ACC112 (cell line): ENCODE measurements at regions not wholly inside any gene's neighbourhood (a gene's known extent, or its start where the extent isn't known, plus 50 kb on each side); places are given as distances from the start of the nearest gene placed in this dataset.
"Not testable (repeated sequence)": the region's sequence is repeated elsewhere in the genome, so short reads cannot be mapped to it uniquely, and the experiment has no call there.

Experiments
- H2AFZ ChIP-seq: fragments of 200-600 bp; sonication (generic); one replicate; pipeline ENCODE4 v1.6.0; 2017; ENCODE audit warnings: antibody characterized with exemption, low read length; ENCODE audit not compliant: unreplicated experiment
- H3K27ac ChIP-seq: fragments of 200-600 bp; sonication (generic); 2 replicates; pipeline ENCODE4 v1.5.1; 2014; ENCODE audit warnings: low read depth, mild to moderate bottlenecking, antibody characterized with exemption, low read length, moderate library complexity
- H3K27me3 ChIP-seq: fragments of 200-600 bp; sonication (generic); 2 replicates; pipeline ENCODE4 v1.6.1; 2014; ENCODE audit warnings: mild to moderate bottlenecking, antibody characterized with exemption, low read length, moderate library complexity, mixed read lengths; ENCODE audit not compliant: insufficient read depth
- H3K36me3 ChIP-seq: fragments of 200-600 bp; sonication (generic); 2 replicates; pipeline ENCODE4 v1.6.1; 2016; ENCODE audit warnings: mild to moderate bottlenecking, antibody characterized with exemption, low read length, moderate library complexity, mixed read lengths; ENCODE audit not compliant: insufficient read depth
- H3K4me1 ChIP-seq: fragments of 200-600 bp; sonication (generic); one replicate; pipeline ENCODE4 v1.6.1; 2016; ENCODE audit warnings: low read length, mixed read lengths; ENCODE audit not compliant: insufficient read depth, unreplicated experiment, control insufficient read depth
- H3K4me3 ChIP-seq: fragments of 200-600 bp; sonication (generic); 2 replicates; pipeline ENCODE4 v1.5.1; 2014; ENCODE audit warnings: mild to moderate bottlenecking, low read depth, low read length
- H3K79me2 ChIP-seq: fragments of 200-600 bp; sonication (generic); one replicate; pipeline ENCODE4 v1.6.0; 2016; ENCODE audit warnings: low read length; ENCODE audit not compliant: control insufficient read depth, unreplicated experiment, insufficient read depth

GRCh38 chr6:4637691-4638433 is 138.3 kb upstream of the CDYL start:
- Histone ChIP-seq H3K27ac (no peak overlapping the region), H3K79me2 (no peaks in the 10 kb centered on the region), H2AFZ (no peak overlapping the region), H3K4me3 (no peak overlapping the region), H3K4me1 (peaks cover 4% of the 10 kb centered on the region), H3K27me3 (no peaks in the 10 kb centered on the region), H3K36me3 (no peaks in the 10 kb centered on the region)

DNA sequence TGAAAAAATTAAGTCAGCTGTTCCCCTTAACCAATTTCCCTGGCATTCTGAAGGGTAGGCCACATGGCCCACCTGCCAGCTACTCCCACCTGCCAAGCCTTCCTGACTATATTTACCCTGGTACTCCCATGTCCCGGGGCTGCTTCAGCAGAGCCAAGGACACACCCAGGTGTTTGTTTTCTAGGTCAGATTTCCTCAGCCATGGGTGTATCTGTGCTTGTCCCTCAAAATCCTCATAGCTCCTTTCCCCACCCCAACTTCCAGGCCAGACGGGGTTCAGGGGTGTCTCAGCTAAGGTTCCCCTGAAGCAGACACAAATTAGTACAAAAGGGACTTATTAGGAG is 139.4 kb upstream of the CDYL start:
- no peak overlapping the region for H3K27ac ChIP-seq
- peaks cover 4% of the 10 kb centered on the region for H3K4me1 ChIP-seq
- H3K36me3 ChIP-seq: no peaks in the 10 kb centered on the region
- H3K79me2 ChIP-seq: no peaks in the 10 kb centered on the region
- H2AFZ ChIP-seq: no peak overlapping the region
- no peak overlapping the region for H3K4me3 ChIP-seq
- H3K27me3 ChIP-seq: no peaks in the 10 kb centered on the region

- H3K27me3 ChIP-seq: no peaks in the 10 kb centered on the region
- H3K36me3 ChIP-seq: no peaks in the 10 kb centered on the region
- no peak overlapping the region for H2AFZ ChIP-seq
- no peak overlapping the region for H3K27ac ChIP-seq
- H3K79me2 ChIP-seq: no peaks in the 10 kb centered on the region
- no peak overlapping the region for H3K4me3 ChIP-seq
- H3K4me1 ChIP-seq: peaks cover 4% of the 10 kb centered on the region
These were observed 139.9 kb upstream of the CDYL start for GRCh38 chr6:4636191-4636880.

- H3K36me3 ChIP-seq: no peaks in the 10 kb centered on the region
- no peaks in the 10 kb centered on the region for H3K79me2 ChIP-seq
- H3K4me3 ChIP-seq: no peak overlapping the region
- no peak overlapping the region for H2AFZ ChIP-seq
- no peak overlapping the region for H3K27ac ChIP-seq
- peaks cover 4% of the 10 kb centered on the region for H3K4me1 ChIP-seq
- no peaks in the 10 kb centered on the region for H3K27me3 ChIP-seq
These were observed 140.5 kb upstream of the CDYL start for GRCh38 chr6:4635666-4636065.

DNA sequence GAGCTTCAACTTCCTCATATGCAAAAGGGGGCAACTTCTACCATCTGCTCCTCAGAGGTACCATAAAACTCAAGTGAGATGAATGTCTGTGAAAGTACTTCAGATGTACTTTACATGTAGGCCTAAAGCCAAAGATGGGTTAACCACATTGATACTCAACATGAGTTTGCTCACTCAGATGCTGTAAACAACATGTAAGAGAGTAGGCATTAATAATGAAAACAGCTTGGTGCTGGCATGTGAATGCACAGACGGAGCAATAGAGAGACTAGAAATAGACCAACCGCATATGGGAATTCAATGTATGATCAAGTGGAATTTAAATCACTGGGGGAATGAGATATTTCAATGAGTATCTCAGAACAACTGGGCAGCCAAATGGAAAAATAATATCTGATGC is 143.8 kb upstream of the CDYL start:
- no peak overlapping the region for H3K4me3 ChIP-seq
- H3K27me3 ChIP-seq: no peaks in the 10 kb centered on the region
- H2AFZ ChIP-seq: no peak overlapping the region
- H3K36me3 ChIP-seq: no peaks in the 10 kb centered on the region
- H3K27ac ChIP-seq: no peak overlapping the region
- H3K79me2 ChIP-seq: no peaks in the 10 kb centered on the region
- peaks cover under 1% of the 10 kb centered on the region for H3K4me1 ChIP-seq

DNA sequence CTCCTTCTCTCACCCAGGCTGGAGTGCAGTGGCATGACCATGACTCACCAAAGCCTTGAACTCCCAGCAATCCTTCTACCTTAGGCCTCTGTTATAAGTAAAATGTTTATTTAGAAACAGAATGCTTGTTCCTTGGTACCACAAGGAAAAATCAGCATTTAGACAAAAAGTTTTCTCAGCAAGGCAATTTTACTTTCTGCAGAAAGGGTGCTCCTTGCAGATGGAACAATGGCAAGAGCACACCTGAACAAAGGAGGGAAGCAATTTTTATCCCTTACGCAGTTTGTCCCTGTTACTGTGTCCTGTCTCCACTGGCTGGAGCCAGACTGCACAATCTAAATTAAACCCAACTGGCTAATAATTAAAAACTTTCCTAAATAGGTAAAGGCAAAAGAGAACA is 146.4 kb upstream of the CDYL start:
- H2AFZ ChIP-seq, H3K4me3 ChIP-seq, H3K4me1 ChIP-seq, H3K27ac ChIP-seq, H3K27me3 ChIP-seq, H3K36me3 ChIP-seq, H3K79me2 ChIP-seq: not testable (repeated sequence)

GRCh38 chr6:4625557-4625956 is 150.6 kb upstream of the CDYL start:
- H3K27me3 ChIP-seq: no peaks in the 10 kb centered on the region
- no peak overlapping the region for H2AFZ ChIP-seq
- H3K27ac ChIP-seq: no peak overlapping the region
- H3K4me3 ChIP-seq: no peak overlapping the region
- H3K79me2 ChIP-seq: no peaks in the 10 kb centered on the region
- no peaks in the 10 kb centered on the region for H3K36me3 ChIP-seq
- H3K4me1 ChIP-seq: no peaks in the 10 kb centered on the region

DNA sequence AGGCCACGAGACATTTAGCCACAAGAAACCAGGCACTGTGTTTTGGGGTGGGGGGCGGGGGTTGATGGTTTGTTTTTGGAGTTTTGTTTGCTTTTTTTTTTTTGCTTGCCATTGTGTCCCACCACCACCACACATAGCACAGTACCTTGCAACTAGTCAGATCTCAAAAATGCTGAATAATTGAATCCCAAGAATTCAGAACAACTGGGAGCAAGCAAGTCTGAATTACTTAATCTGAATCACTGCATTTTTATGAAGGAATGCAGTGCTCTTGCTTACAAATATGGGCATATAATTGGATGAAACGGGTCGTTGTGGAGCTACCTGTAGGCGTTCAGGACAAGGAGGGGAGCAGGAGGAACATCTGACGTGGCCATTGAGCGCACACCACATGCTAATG is 151.5 kb upstream of the CDYL start:
- Histone ChIP-seq H3K27me3 (no peaks in the 10 kb centered on the region), H3K27ac (no peak overlapping the region), H3K4me3 (no peak overlapping the region), H2AFZ (no peak overlapping the region), H3K4me1 (no peaks in the 10 kb centered on the region), H3K36me3 (no peaks in the 10 kb centered on the region), H3K79me2 (no peaks in the 10 kb centered on the region)

- H3K4me3 ChIP-seq: no peak overlapping the region
- H3K79me2 ChIP-seq: no peaks in the 10 kb centered on the region
- H3K27me3 ChIP-seq: no peaks in the 10 kb centered on the region
- H3K4me1 ChIP-seq: no peaks in the 10 kb centered on the region
- no peak overlapping the region for H2AFZ ChIP-seq
- H3K36me3 ChIP-seq: no peaks in the 10 kb centered on the region
- H3K27ac ChIP-seq: no peak overlapping the region
These were observed 155.7 kb upstream of the CDYL start for GRCh38 chr6:4620284-4621151.

DNA sequence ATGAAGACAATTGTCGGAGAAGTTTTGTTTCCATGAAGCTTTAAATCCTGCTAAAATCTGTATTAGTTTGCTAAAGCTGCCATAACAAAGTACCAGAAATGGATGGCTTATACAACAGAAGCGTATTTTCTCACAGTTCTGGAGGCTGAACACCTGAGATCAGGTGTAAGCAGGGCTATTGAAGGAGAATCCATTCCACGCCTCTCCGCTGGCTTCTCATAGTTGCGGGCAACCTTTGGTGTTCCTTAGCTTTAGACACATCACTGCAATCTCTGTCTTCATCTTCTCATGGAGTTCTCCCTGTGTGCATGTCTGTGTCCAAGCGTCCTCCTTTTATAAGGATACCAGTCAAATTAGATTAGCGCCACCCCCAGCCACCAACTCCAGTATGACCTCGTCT is 159.9 kb upstream of the CDYL start:
- no peaks in the 10 kb centered on the region for H3K36me3 ChIP-seq
- H3K27me3 ChIP-seq: no peaks in the 10 kb centered on the region
- no peak overlapping the region for H3K4me3 ChIP-seq
- no peaks in the 10 kb centered on the region for H3K4me1 ChIP-seq
- H3K27ac ChIP-seq: no peak overlapping the region
- H3K79me2 ChIP-seq: no peaks in the 10 kb centered on the region
- H2AFZ ChIP-seq: no peak overlapping the region
